Fibroblast of pulmonary artery (primary cell): ENCODE measurements at regions not wholly inside any gene's neighbourhood (a gene's known extent, or its start where the extent isn't known, plus 50 kb on each side); places are given as distances from the start of the nearest gene placed in this dataset.

ENCODE experiments used
- DNase-seq: peaks from one replicate; pipeline ENCODE4 v3.0.0-alpha.2; 2010; ENCODE audit warnings: low read depth
- H3K4me3 ChIP-seq: replicated peaks from 2 replicates; pipeline ENCODE4 v1.5.1; 2011; ENCODE audit warnings: low read depth, mild to moderate bottlenecking, control low read depth, low read length, moderate library complexity
- CTCF ChIP-seq: IDR thresholded peaks from 2 replicates; pipeline ENCODE4 v1.5.1; 2011; ENCODE audit warnings: mild to moderate bottlenecking, control low read depth, low read length, inconsistent platforms; ENCODE audit errors: missing control alignments

- no peak overlapping the region for H3K4me3 ChIP-seq
Measured at GRCh38 chr5:121797681-121798518, 53.8 kb upstream of the FTMT start.

More at GRCh38 chr5:121797681-121798518, 53.8 kb upstream of the FTMT start:
- TF ChIP-seq CTCF = no peak
- DNase-seq = no peak
